HG03469 (cell line): ENCODE measurements at regions not wholly inside any gene's neighbourhood (a gene's known extent, or its start where the extent isn't known, plus 50 kb on each side); places are given as distances from the start of the nearest gene placed in this dataset.

Experiments used
- ATAC-seq: cut with Tn5 transposase; IDR thresholded peaks from one replicate; pipeline ENCODE4 v1.9.1; 2021; ENCODE audit warnings: mild to moderate bottlenecking, moderate library complexity, moderate number of reproducible peaks; ENCODE audit not compliant: unreplicated experiment

DNA sequence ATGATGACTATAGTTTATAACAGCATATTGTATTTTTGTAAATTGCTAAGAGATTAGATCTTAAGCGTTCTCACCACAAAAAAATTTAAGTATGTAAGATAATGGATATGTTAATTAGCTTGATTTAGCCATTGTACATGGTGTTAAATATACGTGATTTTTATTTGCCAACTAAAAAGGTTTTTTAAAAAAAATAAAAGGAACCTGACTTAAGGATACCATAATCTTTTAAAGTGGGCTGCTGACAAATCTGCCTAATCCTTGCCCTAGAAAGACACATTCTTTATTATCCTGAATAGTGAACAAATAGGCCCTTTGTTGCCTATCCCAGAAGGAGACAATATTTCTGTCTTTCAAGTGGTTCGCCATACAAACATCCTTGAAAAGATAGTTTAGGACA, 94.6 kb upstream of the FAM47C start:
- ATAC-seq = no peak

GRCh38 chrX:36916941-36917340, 91.2 kb upstream of the FAM47C start:
- no peak for ATAC-seq

GRCh38 chrX:36927712-36928111, 80.5 kb upstream of the FAM47C start:
- no peak for ATAC-seq

- ATAC-seq = no peak
These were observed 77.7 kb upstream of the FAM47C start for GRCh38 chrX:36930491-36930890.

DNA sequence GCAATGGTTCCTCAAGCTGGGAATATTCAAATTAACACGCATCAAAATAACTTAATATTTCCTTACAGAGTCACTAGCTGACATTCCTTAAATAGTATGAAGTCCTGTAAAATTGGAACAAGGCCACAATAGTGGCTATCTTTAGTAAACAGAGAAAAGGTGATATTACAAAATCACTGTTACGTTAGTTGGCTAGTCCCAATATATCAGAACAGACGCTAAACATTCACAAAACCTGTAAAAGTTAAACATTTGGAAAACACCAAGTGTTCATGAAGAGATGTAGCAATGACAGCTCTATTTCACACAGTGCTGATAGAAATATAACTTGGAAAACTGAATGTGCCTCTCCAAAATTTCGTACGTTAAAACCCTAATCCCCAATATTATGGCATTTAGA, 61.0 kb upstream of the FAM47C start:
- no peak for ATAC-seq

DNA sequence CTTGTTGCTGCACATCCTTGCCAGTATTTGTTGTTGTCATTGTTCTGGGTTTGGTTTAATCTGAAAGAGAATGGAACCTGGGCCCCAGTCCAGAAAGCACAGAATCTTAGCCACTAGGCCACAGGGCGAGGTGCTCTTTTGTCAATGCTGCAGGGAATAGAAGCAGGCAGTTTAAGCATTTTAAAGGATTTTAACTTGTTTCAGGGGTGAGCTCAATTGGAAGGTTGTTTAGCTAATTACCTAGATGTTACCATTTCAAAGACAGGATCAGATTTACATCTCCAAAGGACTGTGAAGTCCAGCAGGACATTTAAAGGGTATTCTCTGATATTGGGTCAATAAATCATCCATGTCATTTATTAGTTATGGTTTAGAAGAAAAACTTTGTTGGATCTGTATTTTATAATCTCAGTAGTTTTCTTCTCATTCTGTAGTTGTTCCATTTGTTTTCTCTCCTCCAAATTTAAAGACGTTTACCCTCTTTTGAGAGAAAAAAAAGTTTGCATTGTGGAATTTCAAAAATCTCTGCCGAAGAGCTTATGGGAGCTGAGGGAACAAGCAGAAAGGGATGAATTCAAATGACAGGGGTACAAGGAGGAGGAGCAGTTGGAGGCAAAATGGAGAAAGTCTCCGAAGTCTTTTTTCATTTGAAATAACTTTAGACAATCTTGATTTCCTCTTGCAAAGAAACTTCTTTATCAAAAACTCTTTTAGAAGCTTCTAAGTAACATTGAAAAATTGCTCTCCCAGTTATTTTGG, 57.5 kb upstream of the FAM47C start:
- no peak for ATAC-seq

DNA sequence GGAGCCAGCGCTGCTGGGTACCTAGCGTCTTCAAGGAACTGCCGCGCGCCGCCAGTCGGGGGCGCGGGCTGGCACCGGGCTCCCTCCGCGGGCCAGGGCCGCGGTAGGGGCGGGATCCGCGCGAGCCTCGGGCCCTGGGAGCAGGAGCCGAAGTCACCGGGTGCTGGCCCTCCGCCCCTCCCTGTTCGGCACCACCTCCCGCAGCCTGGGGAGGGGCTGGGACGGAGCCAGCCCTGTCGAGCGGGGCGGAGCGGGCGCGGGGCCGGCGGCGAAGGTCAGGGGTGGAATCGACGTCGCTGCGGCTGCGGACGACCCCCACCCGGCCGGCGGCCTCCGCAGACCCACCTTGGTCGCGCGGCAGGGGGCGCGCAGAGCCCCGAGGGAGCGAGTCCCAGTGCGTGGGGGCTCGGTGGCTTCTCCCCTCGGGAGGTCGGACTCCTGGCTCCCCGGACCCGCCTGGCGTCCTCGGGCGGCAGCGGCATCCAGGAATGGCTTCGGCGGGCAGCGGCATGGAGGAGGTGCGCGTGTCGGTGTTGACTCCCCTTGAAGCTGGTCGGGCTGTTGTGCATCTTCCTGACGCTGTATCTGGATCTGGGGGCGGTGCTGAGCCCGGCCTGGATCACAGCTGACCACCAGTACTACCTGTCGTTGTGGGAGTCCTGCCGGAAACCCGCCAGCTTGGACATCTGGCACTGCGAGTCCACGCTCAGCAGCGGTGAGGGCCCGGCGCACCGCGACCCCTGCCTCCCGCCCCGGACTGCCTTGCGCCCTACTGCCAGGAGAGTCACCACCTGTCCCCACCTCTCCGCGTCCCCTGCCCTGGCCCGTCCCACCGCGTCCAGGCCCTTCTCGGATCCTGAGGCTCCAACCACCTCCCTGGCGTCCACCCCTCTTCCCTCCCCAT, 50.5 kb upstream of the FAM47C start:
- ATAC-seq = no peak
